Hepatocyte (in vitro differentiated cells): ENCODE measurements at regions not wholly inside any gene's neighbourhood (a gene's known extent, or its start where the extent isn't known, plus 50 kb on each side); places are given as distances from the start of the nearest gene placed in this dataset.

Experiments used
- EZH2phosphoT487 ChIP-seq: fragments of 200-600 bp; sonication (generic); IDR thresholded peaks from one replicate; pipeline ENCODE4 v1.6.1; 2018; ENCODE audit warnings: antibody characterized with exemption, mild to moderate bottlenecking, low read depth, moderate library complexity; ENCODE audit not compliant: unreplicated experiment, severe bottlenecking
- TF ChIP-seq, protein P1 (sequence below): fragments of 200-600 bp; sonication (generic); IDR thresholded peaks from 2 replicates; pipeline ENCODE4 v1.5.1; 2016; ENCODE audit warnings: antibody characterized with exemption, mild to moderate bottlenecking; ENCODE audit not compliant: poor library complexity

DNA sequence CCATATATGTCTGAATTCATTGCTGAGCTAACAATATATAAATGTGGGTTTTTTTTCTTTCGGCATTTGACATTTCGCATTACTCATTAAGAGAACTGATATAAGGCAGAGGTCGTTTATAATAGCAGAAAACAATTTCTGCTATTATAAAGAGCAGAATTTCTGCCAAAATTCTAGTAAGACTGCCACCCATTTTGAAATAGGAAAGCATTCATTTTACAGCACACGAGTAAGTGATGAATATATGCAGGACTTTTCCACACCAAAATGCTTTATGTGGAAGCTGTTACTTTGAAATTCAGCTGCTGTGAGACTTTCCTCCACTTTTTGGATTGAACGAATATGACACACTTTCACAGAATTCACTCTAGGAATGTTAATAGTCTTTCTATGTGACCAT lies 610.9 kb upstream of the MAN1A1 start:
- TF ChIP-seq, protein P1, sequence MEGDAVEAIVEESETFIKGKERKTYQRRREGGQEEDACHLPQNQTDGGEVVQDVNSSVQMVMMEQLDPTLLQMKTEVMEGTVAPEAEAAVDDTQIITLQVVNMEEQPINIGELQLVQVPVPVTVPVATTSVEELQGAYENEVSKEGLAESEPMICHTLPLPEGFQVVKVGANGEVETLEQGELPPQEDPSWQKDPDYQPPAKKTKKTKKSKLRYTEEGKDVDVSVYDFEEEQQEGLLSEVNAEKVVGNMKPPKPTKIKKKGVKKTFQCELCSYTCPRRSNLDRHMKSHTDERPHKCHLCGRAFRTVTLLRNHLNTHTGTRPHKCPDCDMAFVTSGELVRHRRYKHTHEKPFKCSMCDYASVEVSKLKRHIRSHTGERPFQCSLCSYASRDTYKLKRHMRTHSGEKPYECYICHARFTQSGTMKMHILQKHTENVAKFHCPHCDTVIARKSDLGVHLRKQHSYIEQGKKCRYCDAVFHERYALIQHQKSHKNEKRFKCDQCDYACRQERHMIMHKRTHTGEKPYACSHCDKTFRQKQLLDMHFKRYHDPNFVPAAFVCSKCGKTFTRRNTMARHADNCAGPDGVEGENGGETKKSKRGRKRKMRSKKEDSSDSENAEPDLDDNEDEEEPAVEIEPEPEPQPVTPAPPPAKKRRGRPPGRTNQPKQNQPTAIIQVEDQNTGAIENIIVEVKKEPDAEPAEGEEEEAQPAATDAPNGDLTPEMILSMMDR: no peak
- TF ChIP-seq EZH2phosphoT487: no peak
